AG09319 (cell line): ENCODE measurements at regions not wholly inside any gene's neighbourhood (a gene's known extent, or its start where the extent isn't known, plus 50 kb on each side); places are given as distances from the start of the nearest gene placed in this dataset.

ENCODE experiments used
- DNase-seq: peaks from one replicate; pipeline ENCODE4 v3.0.0-alpha.2; 2010; ENCODE audit warnings: low read depth; ENCODE audit errors: extremely low read depth
- CTCF ChIP-seq: IDR thresholded peaks from 2 replicates; pipeline ENCODE4 v1.5.1; 2011; ENCODE audit warnings: low read depth, mild to moderate bottlenecking, inconsistent platforms, low read length, moderate library complexity

GRCh38 chr13:47837906-47838305, 163.2 kb downstream of the SUCLA2 start:
- DNase-seq: no peak
- TF ChIP-seq CTCF: no peak

DNA sequence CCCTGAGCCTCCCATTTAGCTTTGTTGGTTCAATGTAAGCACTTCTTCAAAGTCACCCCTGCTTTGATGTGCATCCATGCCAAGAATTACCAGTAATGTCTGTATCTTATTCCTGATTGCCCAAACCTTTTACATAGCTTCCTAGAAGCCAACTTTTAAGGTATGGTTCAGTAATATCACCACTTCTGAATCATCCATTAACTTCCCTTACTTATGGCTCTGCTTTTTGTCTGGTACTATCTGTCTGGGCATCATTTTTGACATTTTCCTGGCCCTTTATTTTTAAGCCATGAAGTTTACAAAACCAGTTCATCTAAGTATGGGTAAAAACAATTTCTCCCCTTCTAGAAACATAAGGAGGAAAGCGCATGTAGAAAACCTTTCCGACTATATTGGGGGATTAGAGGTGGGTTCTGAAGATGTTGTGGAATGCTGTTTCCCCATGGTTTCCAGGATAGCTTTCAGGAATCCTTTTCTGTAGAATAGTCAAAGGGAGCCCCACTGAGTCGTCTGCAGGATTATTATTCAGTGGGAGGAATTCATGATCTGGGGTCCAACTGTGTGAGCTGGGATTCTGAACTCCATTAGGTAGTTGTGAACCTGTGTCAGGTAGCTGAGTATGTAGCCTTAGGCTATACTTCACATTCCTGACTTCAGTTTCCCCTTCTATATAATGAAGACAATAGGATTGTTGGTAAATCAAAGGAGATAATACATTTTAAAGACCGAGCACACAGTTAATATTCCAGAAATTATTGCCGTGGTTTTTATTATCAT, 163.8 kb downstream of the SUCLA2 start:
- TF ChIP-seq CTCF: no peak
- DNase-seq: no peak

- no peak for DNase-seq
- TF ChIP-seq CTCF: no peak
These were observed 165.4 kb downstream of the SUCLA2 start for GRCh38 chr13:47835470-47836228.

- no peak for DNase-seq
- TF ChIP-seq CTCF: no peak
These were observed 168.6 kb downstream of the SUCLA2 start for GRCh38 chr13:47832458-47832972.

DNA sequence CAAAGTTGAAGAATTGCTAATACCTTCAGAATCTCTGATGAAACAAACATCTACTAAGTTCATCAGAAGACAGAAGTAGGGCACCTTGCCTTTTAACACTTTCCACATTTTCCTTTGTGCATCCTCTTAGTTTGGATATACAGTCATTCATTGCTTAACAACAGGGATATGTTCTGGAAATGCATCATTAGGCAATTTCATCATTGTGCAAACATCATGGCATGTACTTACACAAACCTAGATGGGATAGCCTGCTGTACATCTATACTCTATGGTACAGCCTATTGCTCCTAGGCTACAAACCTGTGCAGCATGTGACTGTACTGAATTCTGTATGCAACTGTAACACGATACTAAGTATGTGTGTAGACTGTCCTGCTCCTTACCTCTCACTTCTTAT, 169.8 kb downstream of the SUCLA2 start:
- DNase-seq: no peak
- TF ChIP-seq CTCF: no peak

DNA sequence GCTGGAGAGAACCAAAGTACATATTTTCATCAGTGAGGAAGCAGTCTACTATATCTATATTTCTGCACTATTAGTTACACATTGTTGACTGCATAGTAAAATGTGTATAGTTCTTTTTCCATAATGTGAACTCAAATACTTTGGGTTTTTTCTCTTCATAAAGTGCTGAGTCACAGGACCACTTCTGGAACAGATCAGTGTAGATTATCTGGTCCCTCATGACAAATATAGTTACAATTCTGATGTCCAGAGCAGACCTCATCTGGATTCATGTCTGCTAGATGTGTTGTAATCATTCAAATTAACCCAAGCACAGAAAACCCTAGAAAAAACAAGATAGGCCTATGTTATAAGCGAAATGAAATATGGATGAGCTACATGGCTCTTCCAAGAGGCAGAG, 171.4 kb downstream of the SUCLA2 start:
- no peak for DNase-seq
- TF ChIP-seq CTCF: no peak

DNA sequence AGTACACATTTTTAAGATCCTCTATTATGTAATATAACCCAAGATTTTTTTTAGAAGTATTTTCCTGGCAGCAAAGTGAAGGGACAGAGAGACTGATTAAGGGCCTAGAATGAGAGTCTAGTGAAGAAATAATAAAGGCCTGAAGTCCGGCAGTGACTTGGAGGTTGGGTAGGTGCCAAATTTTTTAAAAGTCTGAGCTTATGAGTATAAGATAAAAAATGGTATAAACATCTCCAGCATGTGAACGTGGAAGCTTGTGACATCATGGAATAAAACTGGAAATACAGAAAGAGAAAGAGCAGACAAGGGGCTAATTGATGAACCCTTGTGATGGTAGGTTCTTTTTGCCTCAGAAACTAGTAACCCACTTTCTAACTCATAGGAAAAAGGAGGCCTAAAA, 174.6 kb downstream of the SUCLA2 start:
- no peak for TF ChIP-seq CTCF
- DNase-seq: no peak
